ENCODE measurements at regions not wholly inside any gene's neighbourhood (a gene's known extent, or its start where the extent isn't known, plus 50 kb on each side); places are given as distances from the start of the nearest gene placed in this dataset.

DNA sequence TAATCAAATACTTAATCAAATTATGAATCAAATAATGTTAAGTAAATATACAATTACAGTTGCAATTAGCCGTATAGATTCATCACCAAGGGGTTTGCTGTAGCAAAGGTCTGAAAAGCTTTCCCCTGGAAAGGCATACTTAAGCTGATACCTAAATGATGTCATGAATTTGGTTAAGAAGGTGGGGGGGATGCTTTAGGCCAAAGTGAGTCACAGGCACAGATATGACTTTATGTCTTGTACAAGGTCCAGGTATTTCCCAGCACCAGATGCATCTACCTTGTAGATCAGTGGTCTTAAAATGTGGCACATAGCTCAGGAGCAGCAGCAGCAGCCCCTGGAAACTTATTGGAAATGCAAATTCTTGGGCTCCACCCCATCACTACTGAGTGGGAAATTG lies 557.3 kb upstream of the CDH4 start:
- TF ChIP-seq, protein P1, sequence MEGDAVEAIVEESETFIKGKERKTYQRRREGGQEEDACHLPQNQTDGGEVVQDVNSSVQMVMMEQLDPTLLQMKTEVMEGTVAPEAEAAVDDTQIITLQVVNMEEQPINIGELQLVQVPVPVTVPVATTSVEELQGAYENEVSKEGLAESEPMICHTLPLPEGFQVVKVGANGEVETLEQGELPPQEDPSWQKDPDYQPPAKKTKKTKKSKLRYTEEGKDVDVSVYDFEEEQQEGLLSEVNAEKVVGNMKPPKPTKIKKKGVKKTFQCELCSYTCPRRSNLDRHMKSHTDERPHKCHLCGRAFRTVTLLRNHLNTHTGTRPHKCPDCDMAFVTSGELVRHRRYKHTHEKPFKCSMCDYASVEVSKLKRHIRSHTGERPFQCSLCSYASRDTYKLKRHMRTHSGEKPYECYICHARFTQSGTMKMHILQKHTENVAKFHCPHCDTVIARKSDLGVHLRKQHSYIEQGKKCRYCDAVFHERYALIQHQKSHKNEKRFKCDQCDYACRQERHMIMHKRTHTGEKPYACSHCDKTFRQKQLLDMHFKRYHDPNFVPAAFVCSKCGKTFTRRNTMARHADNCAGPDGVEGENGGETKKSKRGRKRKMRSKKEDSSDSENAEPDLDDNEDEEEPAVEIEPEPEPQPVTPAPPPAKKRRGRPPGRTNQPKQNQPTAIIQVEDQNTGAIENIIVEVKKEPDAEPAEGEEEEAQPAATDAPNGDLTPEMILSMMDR (IDR thresholded peaks at IDR 0.05): no peak
- TF ChIP-seq POLR2A (IDR thresholded peaks at IDR 0.05): no peak

Data from uterus (tissue), 2 donors.